Stromal cell of bone marrow (primary cell): ENCODE measurements at regions not wholly inside any gene's neighbourhood (a gene's known extent, or its start where the extent isn't known, plus 50 kb on each side); places are given as distances from the start of the nearest gene placed in this dataset.
A peak's percentile ranks its signal among the peaks of the same experiment; 100 is the strongest.

Source experiments
- DNase-seq: peaks from one replicate; pipeline ENCODE4 v3.0.0-alpha.2; 2012; ENCODE audit warnings: low read depth

GRCh38 chr11:114758627-114759026 is 80.3 kb downstream of the NXPE2 start:
- no peak for DNase-seq

GRCh38 chr11:114762408-114762807 is 84.1 kb downstream of the NXPE2 start:
- DNase-seq = peak; percentile 40

- DNase-seq = no peak
Measured at GRCh38 chr11:114764563-114764962, 86.2 kb downstream of the NXPE2 start.

DNA sequence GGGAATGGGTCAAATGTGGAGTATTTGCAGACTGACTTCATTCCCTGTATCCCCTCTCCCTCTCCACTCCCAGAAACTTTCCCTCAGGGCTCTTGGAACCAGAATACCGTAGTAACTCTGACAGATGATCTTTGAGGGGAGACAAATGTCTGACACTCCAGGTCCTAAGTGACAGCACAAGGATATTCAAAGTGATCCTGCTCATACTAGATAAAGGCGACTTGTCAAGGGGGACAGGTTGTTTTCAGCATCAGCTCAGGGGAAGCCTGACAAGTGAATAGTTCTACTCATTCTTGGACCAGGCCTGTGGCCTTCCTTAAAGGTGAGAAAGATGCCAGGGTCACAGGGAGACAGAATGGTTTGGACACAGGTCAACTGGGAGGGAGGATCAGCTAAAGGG is 92.8 kb downstream of the NXPE2 start:
- no peak for DNase-seq

- DNase-seq = no peak
Measured at GRCh38 chr11:114773541-114774338, 95.4 kb downstream of the NXPE2 start.

DNA sequence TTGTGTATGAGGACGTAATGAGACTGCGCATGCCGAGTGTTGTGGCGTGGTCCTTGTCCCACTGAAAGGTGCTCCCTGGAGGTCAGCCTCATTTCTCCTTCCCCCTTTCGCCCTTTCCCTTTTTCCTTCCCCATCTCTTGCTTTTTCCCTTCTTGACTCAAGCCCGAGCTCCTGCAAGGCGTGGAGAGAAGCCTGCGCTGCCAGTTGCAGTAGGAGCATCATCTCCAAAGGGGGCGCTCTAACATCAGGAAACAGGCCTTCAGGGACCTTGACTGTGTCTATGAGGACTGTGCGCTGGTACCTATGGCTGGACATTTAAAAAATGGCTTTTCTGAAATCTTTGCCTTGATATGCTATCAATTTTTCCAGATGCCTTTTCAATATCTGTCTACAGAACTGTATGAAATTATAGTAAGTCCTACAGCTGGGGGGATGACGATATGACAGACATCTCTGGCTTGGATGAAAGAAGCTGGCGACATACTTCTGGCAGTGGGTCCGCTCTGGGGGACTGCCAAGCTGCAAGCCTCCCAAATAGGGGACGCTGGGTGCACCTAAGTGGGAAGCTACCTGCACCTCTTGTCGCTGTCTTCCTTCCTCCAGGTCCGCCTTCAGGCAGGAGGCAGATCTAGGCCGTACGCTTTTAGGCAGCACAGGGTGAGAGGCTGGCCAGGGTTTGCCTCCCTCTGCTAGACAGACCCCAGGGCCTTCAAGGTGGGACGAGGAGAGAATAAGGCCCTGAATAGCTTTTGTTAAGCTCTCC is 96.5 kb downstream of the NXPE2 start:
- DNase-seq = no peak

DNA sequence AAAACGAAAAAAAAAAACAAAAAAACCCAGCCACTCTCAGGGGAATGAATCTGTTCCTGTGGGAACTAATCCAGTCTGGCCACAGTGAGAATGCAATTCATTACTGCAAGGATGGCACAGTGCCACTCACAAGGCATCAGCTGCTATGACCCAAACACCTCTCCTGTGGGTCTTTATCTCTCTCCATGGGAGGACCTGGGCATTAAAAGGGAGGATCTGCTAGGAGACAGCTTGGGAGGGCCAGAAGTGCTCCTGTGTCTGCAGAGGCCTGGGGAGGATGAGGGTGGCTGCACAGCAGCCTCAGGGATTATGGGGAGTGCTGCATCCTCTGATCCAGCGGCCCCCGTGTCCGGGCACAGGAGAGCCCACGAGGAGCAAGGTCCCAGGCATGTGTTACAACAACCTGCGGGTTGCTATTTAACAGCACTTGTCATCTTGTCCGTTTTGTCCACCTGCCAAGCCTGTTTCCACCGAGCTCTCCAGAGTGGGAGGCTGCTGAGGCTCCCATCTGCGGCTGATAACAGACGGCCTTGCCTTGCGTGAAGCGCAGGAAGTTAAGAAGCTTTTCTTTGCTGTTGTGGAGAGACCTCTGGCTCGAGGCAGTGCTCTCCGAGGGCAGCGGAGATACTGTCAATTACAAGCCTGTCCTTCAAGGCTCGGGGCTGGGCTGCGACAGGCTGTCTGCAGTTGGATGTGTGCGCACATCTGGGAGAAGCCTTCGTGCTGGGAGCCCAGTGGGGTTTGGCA is 97.7 kb downstream of the NXPE2 start:
- no peak for DNase-seq

GRCh38 chr11:114776956-114777355 is 98.6 kb downstream of the NXPE2 start:
- DNase-seq = no peak

DNA sequence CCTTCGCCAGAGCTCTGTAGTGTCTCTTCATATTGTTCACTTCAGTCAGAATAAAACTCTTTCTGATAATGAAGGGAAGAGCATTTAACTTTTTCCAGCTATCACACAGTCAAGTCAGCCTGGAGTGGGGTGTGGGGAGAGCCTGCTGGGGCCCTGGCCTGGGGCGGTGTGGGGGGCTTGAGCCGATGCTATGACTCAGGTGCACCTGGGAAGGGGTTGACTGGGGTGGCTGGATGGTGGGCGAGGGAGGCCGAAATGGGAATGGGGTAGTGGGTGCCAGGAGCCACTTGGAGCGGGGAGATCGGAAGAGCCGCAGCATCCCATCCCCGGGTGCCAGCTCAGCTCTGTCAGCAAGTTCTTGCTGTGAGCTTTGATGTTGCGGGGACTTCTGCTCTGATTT is 100.9 kb downstream of the NXPE2 start:
- DNase-seq = no peak

- no peak for DNase-seq
Measured at GRCh38 chr11:114782650-114783310, 104.5 kb downstream of the NXPE2 start.

DNA sequence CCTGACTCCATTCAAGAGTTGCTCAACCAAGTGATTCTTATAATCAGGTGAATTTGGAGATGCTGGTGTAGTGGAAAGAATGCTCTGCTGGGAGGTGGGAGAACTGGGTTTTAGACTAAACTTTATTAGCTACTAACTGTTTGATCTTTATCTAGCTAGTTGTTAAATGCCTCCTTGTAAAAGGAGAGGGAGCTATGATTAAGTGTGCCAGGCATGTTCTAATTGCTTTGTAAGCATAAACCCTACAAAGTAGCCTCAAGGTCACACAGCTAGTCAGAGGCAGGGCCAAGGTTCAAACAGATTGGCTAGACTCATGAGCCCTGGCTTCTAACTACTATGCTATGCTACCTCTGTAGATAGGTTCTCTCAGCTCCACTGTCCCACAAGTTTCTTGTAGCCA is 105.5 kb downstream of the NXPE2 start:
- DNase-seq = no peak

GRCh38 chr11:114784216-114784615 is 105.9 kb downstream of the NXPE2 start:
- no peak for DNase-seq

- DNase-seq = no peak
Measured at GRCh38 chr11:114784891-114785290, 106.6 kb downstream of the NXPE2 start.

DNA sequence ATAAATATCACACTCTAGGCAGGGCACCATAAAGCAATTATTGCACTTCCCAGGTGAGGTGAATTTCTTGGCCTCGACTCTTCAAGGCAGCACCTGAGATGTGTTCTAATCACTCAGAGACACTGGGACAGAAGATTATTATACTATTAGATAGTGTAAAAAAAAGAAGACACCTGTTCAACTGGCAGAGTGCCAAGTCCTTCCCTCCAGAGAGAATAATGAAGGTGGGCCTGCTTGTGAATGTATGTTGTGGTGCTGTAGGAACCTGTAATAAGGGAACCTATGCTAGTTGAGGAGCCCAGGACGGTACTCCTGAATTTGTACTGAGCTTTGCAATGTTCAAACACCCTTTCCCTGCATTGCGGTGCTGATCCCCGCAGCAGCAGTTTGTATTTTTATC is 107.5 kb downstream of the NXPE2 start:
- DNase-seq = no peak

GRCh38 chr11:114787126-114787525 is 108.8 kb downstream of the NXPE2 start:
- no peak for DNase-seq

GRCh38 chr11:114790910-114791309 is 112.6 kb downstream of the NXPE2 start:
- DNase-seq = no peak

DNA sequence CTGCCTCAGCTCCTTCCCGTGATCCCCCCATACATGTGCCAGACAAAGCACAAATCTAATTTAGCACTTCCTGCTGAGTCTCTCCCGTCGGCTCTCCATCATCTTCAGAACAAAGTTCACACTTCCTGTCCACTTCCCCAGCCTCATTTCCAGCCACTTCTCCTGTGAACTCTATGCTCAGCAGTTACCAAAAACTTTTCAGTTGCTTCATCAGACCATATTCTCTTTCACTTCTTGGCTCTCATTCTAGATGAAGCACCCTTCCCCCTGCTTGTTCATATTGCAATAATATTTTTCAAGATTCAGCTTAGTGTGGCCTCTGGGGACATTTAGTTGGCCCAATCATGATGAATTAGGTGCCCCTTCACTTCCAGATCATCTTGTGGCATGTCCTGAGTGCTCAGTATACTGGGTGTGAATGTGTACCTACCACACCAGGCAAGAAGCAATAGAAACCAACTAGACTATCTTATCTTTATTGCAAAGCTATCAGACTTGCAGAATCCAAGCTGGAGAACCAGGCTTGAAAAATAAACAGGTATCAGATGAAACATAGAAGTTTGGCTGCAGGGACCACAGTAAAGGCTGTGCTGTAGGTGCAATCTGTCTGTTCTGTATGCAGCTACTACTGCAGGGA is 115.8 kb downstream of the NXPE2 start:
- no peak for DNase-seq

- DNase-seq = no peak
Measured at GRCh38 chr11:114796954-114797721, 118.8 kb downstream of the NXPE2 start.

DNA sequence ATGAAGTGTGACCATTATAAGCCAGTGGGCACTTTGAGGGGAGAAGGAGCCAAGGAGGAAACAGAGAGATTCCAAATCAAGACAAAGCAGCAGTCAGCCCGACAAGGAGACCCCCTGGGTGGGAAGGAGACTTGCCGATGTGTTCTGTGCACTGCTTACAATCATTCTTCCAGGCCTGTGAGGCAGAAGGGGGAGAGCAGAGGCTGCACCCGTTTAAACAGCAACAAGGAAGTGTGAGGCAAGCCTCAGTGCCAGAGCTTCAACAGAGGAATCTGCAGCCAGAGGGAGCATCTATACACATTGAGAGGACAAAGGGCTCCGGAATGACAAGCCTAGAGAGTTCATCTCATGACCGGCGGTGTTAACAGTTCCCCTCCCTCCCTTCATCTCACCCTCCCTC is 121.1 kb downstream of the NXPE2 start:
- no peak for DNase-seq

DNA sequence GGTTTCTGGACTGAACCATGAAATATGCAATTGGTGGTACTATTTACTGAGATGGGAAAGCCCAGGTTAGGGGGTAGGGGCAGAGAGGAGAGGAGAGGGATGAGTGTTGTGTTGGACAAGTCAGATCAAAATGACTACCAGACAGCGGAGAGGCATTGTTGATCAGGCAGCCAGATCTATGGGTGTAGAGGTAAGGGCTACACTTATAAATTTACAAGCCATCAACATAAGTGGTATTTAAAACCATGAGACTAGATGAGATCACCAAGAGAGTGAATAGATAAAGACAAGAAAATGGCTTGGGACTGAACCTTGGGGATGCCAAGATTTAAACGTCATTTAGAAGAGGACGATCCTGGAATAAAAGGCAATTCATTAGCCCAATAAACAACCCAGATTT is 123.4 kb downstream of the NXPE2 start:
- no peak for DNase-seq

DNA sequence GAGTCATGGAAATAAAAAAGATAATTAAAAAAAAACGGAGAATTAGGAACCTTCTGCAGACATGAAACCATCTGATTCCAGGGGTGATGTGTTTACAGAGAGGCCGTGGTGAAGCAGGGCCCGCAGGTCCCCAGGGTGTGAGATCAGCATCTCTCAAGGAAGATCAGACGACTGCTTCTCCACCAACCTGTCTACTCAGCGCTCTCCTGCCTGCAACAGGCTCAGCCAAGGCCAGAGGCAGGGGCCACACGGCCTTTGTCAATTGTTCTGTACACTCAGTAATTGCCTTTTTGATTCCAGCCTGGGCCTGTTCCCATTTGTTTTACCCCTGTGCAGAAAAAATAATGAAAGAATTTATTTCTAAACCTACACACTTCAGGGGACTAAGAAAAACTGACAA is 124.6 kb downstream of the NXPE2 start:
- no peak for DNase-seq
